GM12878 (cell line): ENCODE measurements at regions not wholly inside any gene's neighbourhood (a gene's known extent, or its start where the extent isn't known, plus 50 kb on each side); places are given as distances from the start of the nearest gene placed in this dataset.

ENCODE experiments used
- ATAC-seq: fragments of 200-7000 bp; cut with Tn5 transposase; 3 replicates; pipeline ENCODE4 v1.9.1; 2020; ENCODE audit warnings: mild to moderate bottlenecking, moderate library complexity
- BruUV-seq: library from RNA; stranded (reverse); fragments of 400-500 nt; replicated peaks from 2 replicates; lab custom pipeline; 2021; lab: Mats Ljungman, UMichigan
- CTCF ChIA-PET: fragments of 300-600 bp; sonication (Branson Sonifier 250); formaldehyde crosslinking; extraction: SDS; loops from one replicate; lab custom pipeline; 2021; ENCODE audit warnings: inconsistent platforms; lab: Yijun Ruan, JAX
- POLR2A ChIA-PET: fragments of 350-600 bp; formaldehyde crosslinking; extraction: SDS; loops from one replicate; lab custom pipeline; 2021; ENCODE audit warnings: inconsistent platforms; lab: Charles Lee
- RAD21 ChIA-PET: fragments of 300-600 bp; sonication (Branson Sonifier 250); formaldehyde crosslinking; loops from one replicate; lab custom pipeline; 2023; ENCODE audit warnings: antibody characterized with exemption; ENCODE audit not compliant: unreplicated experiment; lab: Charles Lee
- SMC1A ChIA-PET: fragments of 300-600 bp; sonication (Branson Sonifier 250); formaldehyde crosslinking; loops from one replicate; lab custom pipeline; 2023; ENCODE audit not compliant: unreplicated experiment, uncharacterized antibody; lab: Charles Lee
- DNase-seq: peaks from one replicate; pipeline ENCODE4 v3.0.0-alpha.2; 2011; ENCODE audit warnings: low read depth, low spot score
- FAIRE-seq: peaks from 3 replicates; lab custom pipeline; 2011; peaks lifted over from hg19 to GRCh38; lab: Jason Lieb, UNC
- H2AFZ ChIP-seq: 2 replicates; pipeline ENCODE4 v1.6.0; 2011; ENCODE audit warnings: low read depth, low read length, control low read depth; ENCODE audit not compliant: control insufficient read depth
- H3K27ac ChIP-seq: 2 replicates; pipeline ENCODE4 v1.5.1; 2011; ENCODE audit warnings: control low read depth; ENCODE audit not compliant: control insufficient read depth, insufficient read depth
- H3K27me3 ChIP-seq, 2 experiments: replicated peaks in 1 of 2; 2 replicates each; pipeline versions ENCODE4 v1.6.0 to v1.6.1; 2011; ENCODE audit warnings: low read length in 1 of 2; ENCODE audit not compliant: control insufficient read depth in 2 of 2, insufficient read depth in 2 of 2
- H3K36me3 ChIP-seq, 2 experiments: 2 replicates each; pipeline ENCODE4 v1.5.1; 2011; ENCODE audit warnings: low read length in 1 of 2; ENCODE audit not compliant: control insufficient read depth in 2 of 2, insufficient read depth in 2 of 2
- H3K4me1 ChIP-seq: 2 replicates; pipeline ENCODE4 v1.6.1; 2011; ENCODE audit warnings: mild to moderate bottlenecking, low read length, moderate library complexity, mixed read lengths; ENCODE audit not compliant: control insufficient read depth, insufficient read depth
- H3K4me2 ChIP-seq: 2 replicates; pipeline ENCODE4 v1.6.0; 2011; ENCODE audit warnings: control low read depth; ENCODE audit not compliant: control insufficient read depth, insufficient read depth
- H3K4me3 ChIP-seq: fragments of 200-600 bp; sonication (generic); 2 replicates; pipeline ENCODE4 v1.5.1; 2016
- H3K79me2 ChIP-seq: 2 replicates; pipeline ENCODE4 v1.6.0; 2011; ENCODE audit warnings: low read length; ENCODE audit not compliant: control insufficient read depth, insufficient read depth
- H3K9ac ChIP-seq: 2 replicates; pipeline ENCODE4 v1.8.0; 2011; ENCODE audit warnings: low read length, control low read depth, mixed read lengths; ENCODE audit not compliant: control insufficient read depth, insufficient read depth
- H3K9me3 ChIP-seq: replicated peaks from 3 replicates; pipeline ENCODE4 v1.5.1; 2011; ENCODE audit warnings: mild to moderate bottlenecking, low read length; ENCODE audit not compliant: control insufficient read depth, insufficient read depth
- H4K20me1 ChIP-seq: 2 replicates; pipeline ENCODE4 v1.6.0; 2011; ENCODE audit not compliant: control insufficient read depth, insufficient read depth
- ATF7 ChIP-seq: fragments of 450-650 bp; IDR thresholded peaks from 2 replicates; pipeline ENCODE4 v1.6.1; 2016; ENCODE audit warnings: low read depth, mild to moderate bottlenecking
- DPF2 ChIP-seq: fragments of 450-650 bp; IDR thresholded peaks from 2 replicates; pipeline ENCODE4 v1.6.1; 2017; ENCODE audit warnings: mild to moderate bottlenecking
- ELK1 ChIP-seq: IDR thresholded peaks from 2 replicates; pipeline ENCODE4 v1.6.1; 2012; ENCODE audit warnings: low read depth, low read length, improper control_type of control experiment
- IKZF1 ChIP-seq: fragments of 450-650 bp; conservative IDR thresholded peaks from 2 replicates; pipeline ENCODE4 v1.6.1; 2017; ENCODE audit warnings: antibody characterized with exemption, mild to moderate bottlenecking
- IKZF2 ChIP-seq, 2 experiments: fragments of 450-650 bp; IDR thresholded peaks; 2 replicates each; pipeline ENCODE4 v1.6.1; 2017; ENCODE audit warnings: mild to moderate bottlenecking in 2 of 2, moderate library complexity in 2 of 2
- JUNB ChIP-seq: IDR thresholded peaks from 2 replicates; pipeline ENCODE4 v1.6.1; 2016; ENCODE audit warnings: antibody characterized with exemption, mild to moderate bottlenecking
- JUND ChIP-seq: IDR thresholded peaks from 2 replicates; pipeline ENCODE4 v1.6.1; 2012; ENCODE audit warnings: low read depth, mild to moderate bottlenecking, low read length, improper control_type of control experiment, moderate library complexity
- PBX3 ChIP-seq: IDR thresholded peaks from 2 replicates; pipeline ENCODE4 v1.6.1; 2011; ENCODE audit warnings: mild to moderate bottlenecking, low read depth, low read length, moderate library complexity; ENCODE audit not compliant: insufficient replicate concordance
- PKNOX1 ChIP-seq: fragments of 450-650 bp; IDR thresholded peaks from 2 replicates; pipeline ENCODE4 v1.6.1; 2016; ENCODE audit warnings: mild to moderate bottlenecking
- RUNX3 ChIP-seq: IDR thresholded peaks from 2 replicates; pipeline ENCODE4 v1.6.1; 2012; ENCODE audit warnings: low read length, inconsistent platforms
- SUZ12 ChIP-seq: fragments of 200-600 bp; sonication (generic); IDR thresholded peaks from one replicate; pipeline ENCODE4 v1.6.1; 2018; ENCODE audit warnings: antibody characterized with exemption, mild to moderate bottlenecking; ENCODE audit not compliant: unreplicated experiment
- WGBS: methylation state at CpG from one replicate; pipeline ENCODE4 v1.1.6; 2016; ENCODE audit warnings: low lambda C conversion rate; ENCODE audit not compliant: insufficient replicate concordance, insufficient coverage; ENCODE audit errors: missing lambda C conversion rate; 5-methylcytosine and 5-hydroxymethylcytosine counted together
- in situ Hi-C: fragments of 300-500 bp; cut with MboI; formaldehyde crosslinking; loops from 9 replicates; pipeline ENCODE4 v1.14.3; 2018; ENCODE audit warnings: mixed read lengths
- intact Hi-C: fragments of 100-400 bp; cut with micrococcal nuclease; formaldehyde crosslinking; loops from one replicate; pipeline ENCODE4 v1.14.2; 2022; ENCODE audit not compliant: unreplicated experiment

- BruUV-seq: no TSS peak
- TF ChIP-seq RUNX3 (peak; percentile 45), JUND (no peak)
- TF ChIP-seq, all 136 proteins: peak for 1
- ATAC-seq: no peak
- ChIA-PET CTCF (no interaction called here), SMC1A (no interaction called here), RAD21 (no interaction called here), POLR2A (no interaction called here)
- no peak for FAIRE-seq
- no peak overlapping the region for H3K9ac ChIP-seq
- no peak overlapping the region for H3K4me3 ChIP-seq
- H3K36me3 ChIP-seq: no peaks in the 10 kb centered on the region
- intact Hi-C loops (no loop called here), in situ Hi-C loops (no loop called here)
- H3K9me3 ChIP-seq: peaks cover 2% of the 10 kb centered on the region; the same call in 2 of the 3 replicates
- H3K79me2 ChIP-seq: no peaks in the 10 kb centered on the region
- H4K20me1 ChIP-seq: no peaks in the 10 kb centered on the region
- peak overlapping the region; percentile 64; the same call in 1 of the 2 replicates for H3K4me2 ChIP-seq
- 20% methylated on average over 10 of the region's 10 CpGs for WGBS
- no peak for DNase-seq
- H3K27ac ChIP-seq: no peak overlapping the region
- H3K4me1 ChIP-seq: peaks cover 13% of the 10 kb centered on the region
- H2AFZ ChIP-seq: no peak overlapping the region
- peaks cover 0 to 1% of the 10 kb centered on the region in 2 experiments; a peak in 1 of 4 replicates for H3K27me3 ChIP-seq
These were observed 95.3 kb upstream of the DISP3 start for GRCh38 chr1:11383553-11384169.

GRCh38 chr1:11384170-11384554 lies 94.8 kb upstream of the DISP3 start:
- Histone ChIP-seq H2AFZ (no peak overlapping the region), H3K36me3 (no peaks in the 10 kb centered on the region), H3K4me1 (peaks cover 13% of the 10 kb centered on the region), H3K9ac (no peak overlapping the region), H3K9me3 (peaks cover 2% of the 10 kb centered on the region; the same call in 2 of the 3 replicates), H3K79me2 (no peaks in the 10 kb centered on the region), H3K27me3 (peaks cover 0 to 1% of the 10 kb centered on the region in 2 experiments; a peak in 1 of 4 replicates), H3K4me3 (no peak overlapping the region), H3K4me2 (peak overlapping the region; percentile 64; the same call in 1 of the 2 replicates), H4K20me1 (no peaks in the 10 kb centered on the region), H3K27ac (no peak overlapping the region)
- FAIRE-seq: peak; percentile 75
- ATAC-seq: peak; percentile 76
- in situ Hi-C loops (no loop called here), intact Hi-C loops (no loop called here)
- DNase-seq: peak; percentile 23
- BruUV-seq: no TSS peak
- RAD21 ChIA-PET: no interaction called here
- SMC1A ChIA-PET: no interaction called here
- no peak for TF ChIP-seq ELK1
- TF ChIP-seq PBX3: peak; percentile 91
- peak; percentile 31; the same call in 1 of the 2 replicates for TF ChIP-seq DPF2
- peak; percentile 59 to 67; a peak in 3 of 4 replicates for TF ChIP-seq IKZF2 (IDR thresholded peaks at IDR 0.05)
- TF ChIP-seq JUNB: 0 out of 2 replicates have a peak, but pooled peaks have one; percentile 23
- peak; percentile 94 for TF ChIP-seq PKNOX1
- peak; percentile 49; the same call in 1 of the 2 replicates for TF ChIP-seq ATF7
- 0 out of 2 replicates have a peak, but pooled peaks have one; percentile 24 for TF ChIP-seq IKZF1
- TF ChIP-seq SUZ12: no peak
- POLR2A ChIA-PET: no interaction called here
- 22% methylated on average over 6 of the region's 6 CpGs for WGBS
- CTCF ChIA-PET: no interaction called here
